Panc1 (cell line): ENCODE measurements at regions not wholly inside any gene's neighbourhood (a gene's known extent, or its start where the extent isn't known, plus 50 kb on each side); places are given as distances from the start of the nearest gene placed in this dataset.

Experiments used
- ATAC-seq: fragments of 200-7000 bp; cut with Tn5 transposase; 2 replicates; pipeline ENCODE4 v1.9.1; 2020; ENCODE audit warnings: mild to moderate bottlenecking, moderate library complexity
- BruUV-seq: library from RNA; stranded (reverse); fragments of 400-500 nt; replicated peaks from 2 replicates; lab custom pipeline; 2021; lab: Mats Ljungman, UMichigan
- CTCF ChIA-PET: fragments of 300-600 bp; sonication (Branson Sonifier 250); formaldehyde crosslinking; loops from one replicate; lab custom pipeline; 2022; ENCODE audit warnings: antibody characterized with exemption; lab: Charles Lee
- POLR2A ChIA-PET: fragments of 300-600 bp; sonication (Branson Sonifier 250); formaldehyde crosslinking; loops from one replicate; lab custom pipeline; 2022; ENCODE audit warnings: antibody characterized with exemption; lab: Charles Lee
- DNase-seq: peaks from one replicate; pipeline ENCODE4 v3.0.0-alpha.2; 2010; ENCODE audit warnings: low read depth, low spot score
- H3K27ac ChIP-seq: 2 replicates; pipeline ENCODE4 v1.5.1; 2011; ENCODE audit warnings: mild to moderate bottlenecking, low read length, inconsistent platforms
- H3K27me3 ChIP-seq: fragments of 200-500 bp; sonication (Bioruptor generic); 2 replicates; pipeline ENCODE4 v1.6.0; 2014; ENCODE audit warnings: low read length, inconsistent platforms; ENCODE audit not compliant: control insufficient read depth, insufficient read depth
- H3K36me3 ChIP-seq: fragments of 200-500 bp; sonication (Bioruptor generic); 2 replicates; pipeline ENCODE4 v1.5.1; 2014; ENCODE audit warnings: inconsistent platforms, mild to moderate bottlenecking, low read length, moderate library complexity; ENCODE audit not compliant: control insufficient read depth, insufficient read depth
- H3K4me1 ChIP-seq: 2 replicates; pipeline ENCODE4 v1.5.1; 2011; ENCODE audit warnings: inconsistent platforms, mild to moderate bottlenecking, low read length, moderate library complexity; ENCODE audit not compliant: control insufficient read depth, insufficient read depth
- H3K4me3 ChIP-seq, 2 experiments: 2 replicates each; pipeline ENCODE4 v1.5.1; 2011 to 2012; ENCODE audit warnings: low read depth in 2 of 2, low read length in 2 of 2, mild to moderate bottlenecking in 2 of 2, inconsistent platforms in 1 of 2, moderate library complexity in 1 of 2
- H3K9me3 ChIP-seq: fragments of 200-500 bp; sonication (Bioruptor generic); 2 replicates; pipeline ENCODE4 v1.5.1; 2014; ENCODE audit warnings: low read depth, mild to moderate bottlenecking, inconsistent platforms, low read length, moderate library complexity; ENCODE audit not compliant: control insufficient read depth, insufficient read depth
- CTCF ChIP-seq: fragments of 450-650 bp; IDR thresholded peaks from 2 replicates; pipeline ENCODE4 v1.5.1; 2017; ENCODE audit warnings: mild to moderate bottlenecking
- POLR2AphosphoS5 ChIP-seq: IDR thresholded peaks from 2 replicates; pipeline ENCODE4 v1.6.1; 2012; ENCODE audit warnings: mild to moderate bottlenecking, low read depth, low read length, moderate library complexity
- REST ChIP-seq, 2 experiments: IDR thresholded peaks; 2 replicates each; pipeline ENCODE4 v1.6.1; 2011 to 2012; ENCODE audit warnings: low read depth in 2 of 2, control low read depth in 1 of 2, low read length in 1 of 2, mild to moderate bottlenecking in 1 of 2, moderate library complexity in 1 of 2; ENCODE audit not compliant: insufficient read depth in 1 of 2
- SIN3A ChIP-seq: IDR thresholded peaks from 2 replicates; pipeline ENCODE4 v1.6.1; 2012; ENCODE audit warnings: low read depth, mild to moderate bottlenecking, low read length, moderate library complexity, borderline replicate concordance; ENCODE audit not compliant: insufficient read depth
- TCF7L2 ChIP-seq: IDR thresholded peaks from 2 replicates; pipeline ENCODE4 v1.6.1; 2011; ENCODE audit warnings: mild to moderate bottlenecking, low read depth, low read length, inconsistent platforms
- in situ Hi-C: cut with HindIII; loops from 2 replicates; pipeline ENCODE4 v1.10.0; 2016; ENCODE audit warnings: low sequenced_read_pairs, low pct_unique_long_range_greater_than_20kb
- intact Hi-C: fragments of 100-400 bp; cut with micrococcal nuclease; formaldehyde crosslinking; loops from one replicate; pipeline ENCODE4 v1.10.0; 2022; ENCODE audit not compliant: unreplicated experiment

GRCh38 chr4:95742179-95742578 is 97.7 kb upstream of the PDHA2 start:
- Histone ChIP-seq H3K27ac (no peak overlapping the region), H3K36me3 (no peaks in the 10 kb centered on the region), H3K4me3 (no peak overlapping the region), H3K27me3 (no peaks in the 10 kb centered on the region), H3K9me3 (no peaks in the 10 kb centered on the region), H3K4me1 (no peaks in the 10 kb centered on the region)
- ATAC-seq = no peak
- ChIA-PET CTCF (no interaction called here), POLR2A (no interaction called here)
- intact Hi-C loops = no loop called here
- in situ Hi-C loops = no loop called here
- no peak for DNase-seq
- no TSS peak for BruUV-seq
- no peak for TF ChIP-seq CTCF
- no peak for TF ChIP-seq POLR2AphosphoS5
- no peak for TF ChIP-seq REST (IDR thresholded peaks at IDR 0.05; ENCODE audit: insufficient read depth in 1 of 2, low read depth in 2 of 2, low read length in 1 of 2)
- no peak for TF ChIP-seq SIN3A
- no peak for TF ChIP-seq TCF7L2

- in situ Hi-C loops (no loop called here), intact Hi-C loops (no loop called here)
- BruUV-seq = no TSS peak
- ChIA-PET POLR2A (no interaction called here), CTCF (no interaction called here)
- H3K9me3 ChIP-seq = no peaks in the 10 kb centered on the region
- H3K4me3 ChIP-seq = no peak overlapping the region
- H3K27ac ChIP-seq = no peak overlapping the region
- no peaks in the 10 kb centered on the region for H3K36me3 ChIP-seq
- no peaks in the 10 kb centered on the region for H3K4me1 ChIP-seq
- ATAC-seq = no peak
- H3K27me3 ChIP-seq = no peaks in the 10 kb centered on the region
- no peak for DNase-seq
- no peak for TF ChIP-seq POLR2AphosphoS5
These were observed 107.8 kb upstream of the PDHA2 start for GRCh38 chr4:95732061-95732460.

GRCh38 chr4:95729596-95729995 is 110.3 kb upstream of the PDHA2 start:
- Histone ChIP-seq H3K27me3 (no peaks in the 10 kb centered on the region), H3K36me3 (no peaks in the 10 kb centered on the region), H3K4me3 (no peak overlapping the region), H3K27ac (no peak overlapping the region), H3K9me3 (no peaks in the 10 kb centered on the region), H3K4me1 (no peaks in the 10 kb centered on the region)
- no TSS peak for BruUV-seq
- POLR2A ChIA-PET = no interaction called here
- TF ChIP-seq POLR2AphosphoS5 (no peak), REST (IDR thresholded peaks at IDR 0.05; ENCODE audit: insufficient read depth in 1 of 2, low read depth in 2 of 2, low read length in 1 of 2) (no peak), SIN3A (no peak), CTCF (no peak), TCF7L2 (no peak)
- in situ Hi-C loops (no loop called here), intact Hi-C loops (no loop called here)
- DNase-seq (no peak), ATAC-seq (no peak)
- CTCF ChIA-PET = no interaction called here
